ENCODE measurements at regions not wholly inside any gene's neighbourhood (a gene's known extent, or its start where the extent isn't known, plus 50 kb on each side); places are given as distances from the start of the nearest gene placed in this dataset.

DNA sequence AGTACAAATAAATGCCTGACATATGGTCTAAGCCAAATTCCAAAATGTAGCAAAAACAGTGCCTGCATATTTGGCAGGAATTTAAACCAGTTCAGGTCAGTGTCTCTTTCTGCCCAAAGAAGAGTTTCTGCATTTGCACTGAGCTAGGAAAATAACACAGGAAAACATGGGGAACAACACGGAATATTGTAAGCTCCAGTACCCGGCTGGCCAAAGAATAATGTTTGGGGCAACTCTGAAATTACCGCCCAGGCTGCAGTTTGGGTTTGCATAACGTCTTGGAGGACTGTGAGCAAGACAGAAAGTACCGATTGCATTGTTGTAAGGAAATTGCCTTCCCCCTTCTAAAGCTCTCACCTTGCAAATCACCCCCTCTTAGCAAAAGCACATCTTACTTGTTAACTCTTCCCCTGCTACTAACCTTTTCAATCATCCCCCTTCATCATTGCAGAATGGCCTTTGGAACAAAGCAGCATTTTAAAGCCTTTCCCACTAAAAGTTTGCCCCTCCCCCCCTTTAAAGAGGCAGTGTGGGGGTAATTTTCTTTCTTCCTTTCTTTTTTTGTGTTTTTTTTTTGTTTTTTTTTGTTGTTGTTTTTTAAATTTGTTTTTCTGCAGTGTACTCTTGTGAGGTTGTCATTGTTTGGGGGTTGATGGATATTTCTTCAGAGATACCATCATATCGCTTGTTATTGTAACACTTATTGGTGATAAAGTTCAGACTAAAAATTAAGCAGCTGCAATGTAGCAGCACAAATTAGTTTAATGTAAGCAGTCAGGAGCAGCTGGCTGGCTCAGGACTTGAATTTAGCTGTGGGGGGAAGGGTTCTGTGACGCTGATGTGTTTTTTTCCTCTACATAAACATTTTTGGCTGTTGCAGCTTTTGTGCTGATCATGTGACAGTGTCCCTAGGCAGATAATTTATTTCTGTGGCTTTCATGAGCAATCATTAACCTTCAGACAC lies 100.0 kb upstream of the CITED2 start (continued):
- no peak for TF ChIP-seq SIRT6 (IDR thresholded peaks at IDR 0.05; ENCODE audit: low read depth, low read length)
- no peak for TF ChIP-seq U2AF1 (optimal IDR thresholded peaks at IDR 0.05; ENCODE audit: low read depth, low read length)
- TF ChIP-seq, protein P1, sequence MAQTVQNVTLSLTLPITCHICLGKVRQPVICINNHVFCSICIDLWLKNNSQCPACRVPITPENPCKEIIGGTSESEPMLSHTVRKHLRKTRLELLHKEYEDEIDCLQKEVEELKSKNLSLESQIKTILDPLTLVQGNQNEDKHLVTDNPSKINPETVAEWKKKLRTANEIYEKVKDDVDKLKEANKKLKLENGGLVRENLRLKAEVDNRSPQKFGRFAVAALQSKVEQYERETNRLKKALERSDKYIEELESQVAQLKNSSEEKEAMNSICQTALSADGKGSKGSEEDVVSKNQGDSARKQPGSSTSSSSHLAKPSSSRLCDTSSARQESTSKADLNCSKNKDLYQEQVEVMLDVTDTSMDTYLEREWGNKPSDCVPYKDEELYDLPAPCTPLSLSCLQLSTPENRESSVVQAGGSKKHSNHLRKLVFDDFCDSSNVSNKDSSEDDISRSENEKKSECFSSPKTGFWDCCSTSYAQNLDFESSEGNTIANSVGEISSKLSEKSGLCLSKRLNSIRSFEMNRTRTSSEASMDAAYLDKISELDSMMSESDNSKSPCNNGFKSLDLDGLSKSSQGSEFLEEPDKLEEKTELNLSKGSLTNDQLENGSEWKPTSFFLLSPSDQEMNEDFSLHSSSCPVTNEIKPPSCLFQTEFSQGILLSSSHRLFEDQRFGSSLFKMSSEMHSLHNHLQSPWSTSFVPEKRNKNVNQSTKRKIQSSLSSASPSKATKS (CRISPR knock-in tag; IDR thresholded peaks at IDR 0.05): no peak
- no peak for TF ChIP-seq SREBF1 (IDR thresholded peaks at IDR 0.05; ENCODE audit: borderline replicate concordance, low read depth, low read length)
- TF ChIP-seq POLR2AphosphoS2 (IDR thresholded peaks at IDR 0.05; ENCODE audit: low read length): no peak
- TF ChIP-seq EHMT2 (IDR thresholded peaks at IDR 0.05): peak; percentile 67; the same call in 1 of the 2 replicates
- 0 out of 4 replicates have a peak, but pooled peaks of 1 of the 2 experiments have one; percentile 18 for TF ChIP-seq TBL1XR1 (IDR thresholded peaks at IDR 0.05; ENCODE audit: low read length in 2 of 2)
- TF ChIP-seq, protein P2, sequence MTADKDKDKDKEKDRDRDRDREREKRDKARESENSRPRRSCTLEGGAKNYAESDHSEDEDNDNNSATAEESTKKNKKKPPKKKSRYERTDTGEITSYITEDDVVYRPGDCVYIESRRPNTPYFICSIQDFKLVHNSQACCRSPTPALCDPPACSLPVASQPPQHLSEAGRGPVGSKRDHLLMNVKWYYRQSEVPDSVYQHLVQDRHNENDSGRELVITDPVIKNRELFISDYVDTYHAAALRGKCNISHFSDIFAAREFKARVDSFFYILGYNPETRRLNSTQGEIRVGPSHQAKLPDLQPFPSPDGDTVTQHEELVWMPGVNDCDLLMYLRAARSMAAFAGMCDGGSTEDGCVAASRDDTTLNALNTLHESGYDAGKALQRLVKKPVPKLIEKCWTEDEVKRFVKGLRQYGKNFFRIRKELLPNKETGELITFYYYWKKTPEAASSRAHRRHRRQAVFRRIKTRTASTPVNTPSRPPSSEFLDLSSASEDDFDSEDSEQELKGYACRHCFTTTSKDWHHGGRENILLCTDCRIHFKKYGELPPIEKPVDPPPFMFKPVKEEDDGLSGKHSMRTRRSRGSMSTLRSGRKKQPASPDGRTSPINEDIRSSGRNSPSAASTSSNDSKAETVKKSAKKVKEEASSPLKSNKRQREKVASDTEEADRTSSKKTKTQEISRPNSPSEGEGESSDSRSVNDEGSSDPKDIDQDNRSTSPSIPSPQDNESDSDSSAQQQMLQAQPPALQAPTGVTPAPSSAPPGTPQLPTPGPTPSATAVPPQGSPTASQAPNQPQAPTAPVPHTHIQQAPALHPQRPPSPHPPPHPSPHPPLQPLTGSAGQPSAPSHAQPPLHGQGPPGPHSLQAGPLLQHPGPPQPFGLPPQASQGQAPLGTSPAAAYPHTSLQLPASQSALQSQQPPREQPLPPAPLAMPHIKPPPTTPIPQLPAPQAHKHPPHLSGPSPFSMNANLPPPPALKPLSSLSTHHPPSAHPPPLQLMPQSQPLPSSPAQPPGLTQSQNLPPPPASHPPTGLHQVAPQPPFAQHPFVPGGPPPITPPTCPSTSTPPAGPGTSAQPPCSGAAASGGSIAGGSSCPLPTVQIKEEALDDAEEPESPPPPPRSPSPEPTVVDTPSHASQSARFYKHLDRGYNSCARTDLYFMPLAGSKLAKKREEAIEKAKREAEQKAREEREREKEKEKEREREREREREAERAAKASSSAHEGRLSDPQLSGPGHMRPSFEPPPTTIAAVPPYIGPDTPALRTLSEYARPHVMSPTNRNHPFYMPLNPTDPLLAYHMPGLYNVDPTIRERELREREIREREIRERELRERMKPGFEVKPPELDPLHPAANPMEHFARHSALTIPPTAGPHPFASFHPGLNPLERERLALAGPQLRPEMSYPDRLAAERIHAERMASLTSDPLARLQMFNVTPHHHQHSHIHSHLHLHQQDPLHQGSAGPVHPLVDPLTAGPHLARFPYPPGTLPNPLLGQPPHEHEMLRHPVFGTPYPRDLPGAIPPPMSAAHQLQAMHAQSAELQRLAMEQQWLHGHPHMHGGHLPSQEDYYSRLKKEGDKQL (CRISPR knock-in tag; IDR thresholded peaks at IDR 0.05; ENCODE audit: borderline replicate concordance): no peak
- TF ChIP-seq, protein P3, sequence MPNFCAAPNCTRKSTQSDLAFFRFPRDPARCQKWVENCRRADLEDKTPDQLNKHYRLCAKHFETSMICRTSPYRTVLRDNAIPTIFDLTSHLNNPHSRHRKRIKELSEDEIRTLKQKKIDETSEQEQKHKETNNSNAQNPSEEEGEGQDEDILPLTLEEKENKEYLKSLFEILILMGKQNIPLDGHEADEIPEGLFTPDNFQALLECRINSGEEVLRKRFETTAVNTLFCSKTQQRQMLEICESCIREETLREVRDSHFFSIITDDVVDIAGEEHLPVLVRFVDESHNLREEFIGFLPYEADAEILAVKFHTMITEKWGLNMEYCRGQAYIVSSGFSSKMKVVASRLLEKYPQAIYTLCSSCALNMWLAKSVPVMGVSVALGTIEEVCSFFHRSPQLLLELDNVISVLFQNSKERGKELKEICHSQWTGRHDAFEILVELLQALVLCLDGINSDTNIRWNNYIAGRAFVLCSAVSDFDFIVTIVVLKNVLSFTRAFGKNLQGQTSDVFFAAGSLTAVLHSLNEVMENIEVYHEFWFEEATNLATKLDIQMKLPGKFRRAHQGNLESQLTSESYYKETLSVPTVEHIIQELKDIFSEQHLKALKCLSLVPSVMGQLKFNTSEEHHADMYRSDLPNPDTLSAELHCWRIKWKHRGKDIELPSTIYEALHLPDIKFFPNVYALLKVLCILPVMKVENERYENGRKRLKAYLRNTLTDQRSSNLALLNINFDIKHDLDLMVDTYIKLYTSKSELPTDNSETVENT (CRISPR knock-in tag; IDR thresholded peaks at IDR 0.05): no peak
- no peak for TF ChIP-seq MCM5 (IDR thresholded peaks at IDR 0.05; ENCODE audit: low read depth)
- no peak for TF ChIP-seq NELFE (IDR thresholded peaks at IDR 0.05; ENCODE audit: insufficient read depth, insufficient read length)
- TF ChIP-seq FIP1L1 (IDR thresholded peaks at IDR 0.05; ENCODE audit: low read depth, low read length, poor library complexity, severe bottlenecking): no peak
- no peak for TF ChIP-seq ATF1 (CRISPR knock-in tag; IDR thresholded peaks at IDR 0.05)
- TF ChIP-seq ATF1 (tag; IDR thresholded peaks at IDR 0.05): peak; percentile 65
- peak; percentile 79 for TF ChIP-seq DPF2 (IDR thresholded peaks at IDR 0.05)

All from K562 (cell line).